Naive thymus-derived CD4-positive, alpha-beta T cell (primary cell): ENCODE measurements at regions not wholly inside any gene's neighbourhood (a gene's known extent, or its start where the extent isn't known, plus 50 kb on each side); places are given as distances from the start of the nearest gene placed in this dataset.

Experiments
- ATAC-seq: fragments of 150-1000 bp; cut with Tn5 transposase; 2 replicates; pipeline ENCODE4 v1.10.0; 2021; ENCODE audit warnings: mild to moderate bottlenecking, moderate library complexity
- CTCF ChIA-PET: fragments of 350-600 bp; sonication (Branson Sonifier 250); formaldehyde crosslinking; loops from one replicate; lab custom pipeline; 2021; ENCODE audit warnings: antibody characterized with exemption; lab: Charles Lee
- POLR2A ChIA-PET: fragments of 350-600 bp; sonication (Branson Sonifier 250); formaldehyde crosslinking; loops from one replicate; lab custom pipeline; 2021; ENCODE audit warnings: antibody characterized with exemption, inconsistent platforms; lab: Charles Lee
- DNase-seq, 9 donors: peaks; one replicate each; pipeline versions ENCODE4 v3.0.0 to v3.0.0-alpha.2; 2020 to 2022; ENCODE audit warnings: mixed read lengths in 1 of 9
- H3K27ac ChIP-seq: one replicate; pipeline ENCODE4 v1.7.0; 2013; ENCODE audit warnings: mild to moderate bottlenecking, low read depth, low read length, moderate library complexity
- H3K27me3 ChIP-seq, 2 donors: one replicate each; pipeline ENCODE4 v1.7.0; 2013; ENCODE audit warnings: low read length in 2 of 2, mild to moderate bottlenecking in 2 of 2, moderate library complexity in 2 of 2; ENCODE audit not compliant: control insufficient read depth in 2 of 2, insufficient read depth in 2 of 2
- H3K36me3 ChIP-seq, 3 experiments: 1 replicate in 2 of 3; 2 replicates in 1 of 3; pipeline ENCODE4 v1.7.0; 2013; ENCODE audit warnings: low read length in 3 of 3, mild to moderate bottlenecking in 3 of 3, moderate library complexity in 1 of 3; ENCODE audit not compliant: insufficient read depth in 3 of 3, control insufficient read depth in 2 of 3
- H3K4me1 ChIP-seq, 2 donors: one replicate each; pipeline ENCODE4 v1.7.0; 2013; ENCODE audit warnings: low read length in 2 of 2, mild to moderate bottlenecking in 2 of 2, moderate library complexity in 1 of 2; ENCODE audit not compliant: control insufficient read depth in 2 of 2, insufficient read depth in 2 of 2
- H3K4me3 ChIP-seq: 2 replicates; pipeline ENCODE4 v1.7.0; 2013; ENCODE audit warnings: mild to moderate bottlenecking, low read length
- H3K9me3 ChIP-seq, 3 experiments: 1 replicate in 2 of 3; 2 replicates in 1 of 3; pipeline ENCODE4 v1.7.0; 2013; ENCODE audit warnings: low read length in 3 of 3; ENCODE audit not compliant: control insufficient read depth in 2 of 3
- H3K27ac Mint-ChIP-seq, 9 donors: one replicate each; pipeline ENCODE4 v1.8.0; 2020 to 2022; ENCODE audit warnings: mixed read lengths in 9 of 9, mild to moderate bottlenecking in 8 of 9, moderate library complexity in 5 of 9, inconsistent platforms in 2 of 9
- H3K27me3 Mint-ChIP-seq, 5 donors: one replicate each; pipeline ENCODE4 v1.8.0; 2021 to 2022; ENCODE audit warnings: mixed read lengths in 5 of 5, mild to moderate bottlenecking in 1 of 5
- H3K36me3 Mint-ChIP-seq, 5 donors: one replicate each; pipeline ENCODE4 v1.8.0; 2020 to 2022; ENCODE audit warnings: mixed read lengths in 5 of 5, mild to moderate bottlenecking in 3 of 5, inconsistent platforms in 1 of 5
- H3K4me1 Mint-ChIP-seq, 7 donors: one replicate each; pipeline ENCODE4 v1.8.0; 2020 to 2022; ENCODE audit warnings: mixed read lengths in 7 of 7, mild to moderate bottlenecking in 3 of 7, inconsistent platforms in 1 of 7
- H3K4me3 Mint-ChIP-seq, 10 donors: one replicate each; pipeline ENCODE4 v1.8.0; 2020 to 2022; ENCODE audit warnings: mild to moderate bottlenecking in 10 of 10, mixed read lengths in 10 of 10, moderate library complexity in 6 of 10, inconsistent platforms in 2 of 10
- H3K9me3 Mint-ChIP-seq, 11 donors: one replicate each; pipeline ENCODE4 v1.8.0; 2020 to 2022; ENCODE audit warnings: mixed read lengths in 11 of 11, mild to moderate bottlenecking in 4 of 11, inconsistent platforms in 1 of 11, moderate library complexity in 1 of 11
- intact Hi-C, 2 donors: fragments of 100-400 bp; cut with micrococcal nuclease; formaldehyde crosslinking; loops; one replicate each; pipeline ENCODE4 v1.15.1; 2023

- peaks cover 0 to 10% (median 5%) of the 10 kb centered on the region in 11 donors for H3K9me3 Mint-ChIP-seq
- DNase-seq (no peak), ATAC-seq (no peak)
- H3K27me3 ChIP-seq: no peaks in the 10 kb centered on the region
- H3K9me3 ChIP-seq: peaks cover 0 to 6% (median 0%) of the 10 kb centered on the region in 3 experiments
- H3K4me3 ChIP-seq: no peak overlapping the region
- no peak overlapping the region for H3K27ac Mint-ChIP-seq
- no peaks in the 10 kb centered on the region for H3K4me1 Mint-ChIP-seq
- no peaks in the 10 kb centered on the region for H3K4me1 ChIP-seq
- no peaks in the 10 kb centered on the region for H3K36me3 ChIP-seq
- H3K27ac ChIP-seq: no peak overlapping the region
- H3K27me3 Mint-ChIP-seq: no peaks in the 10 kb centered on the region
- no peaks in the 10 kb centered on the region for H3K36me3 Mint-ChIP-seq
- ChIA-PET POLR2A (no interaction called here), CTCF (no interaction called here)
- intact Hi-C loops: no loop called here
- H3K4me3 Mint-ChIP-seq: no peak overlapping the region
Measured at GRCh38 chr18:65365245-65365980, 385.4 kb upstream of the CDH7 start.

- H3K27me3 ChIP-seq: no peaks in the 10 kb centered on the region
- no peaks in the 10 kb centered on the region for H3K4me1 Mint-ChIP-seq
- DNase-seq (no peak), ATAC-seq (no peak)
- H3K4me3 ChIP-seq: no peak overlapping the region
- CTCF ChIA-PET: no interaction called here
- H3K27ac ChIP-seq: no peak overlapping the region
- no peaks in the 10 kb centered on the region for H3K27me3 Mint-ChIP-seq
- no peaks in the 10 kb centered on the region for H3K4me1 ChIP-seq
- H3K36me3 ChIP-seq: no peaks in the 10 kb centered on the region
- no peak overlapping the region for H3K27ac Mint-ChIP-seq
- no peak overlapping the region for H3K4me3 Mint-ChIP-seq
- peaks cover 0 to 6% (median 0%) of the 10 kb centered on the region in 3 experiments for H3K9me3 ChIP-seq
- intact Hi-C loops: no loop called here
- POLR2A ChIA-PET: no interaction called here
- peaks cover 0 to 7% (median 5%) of the 10 kb centered on the region in 11 donors for H3K9me3 Mint-ChIP-seq
- no peaks in the 10 kb centered on the region for H3K36me3 Mint-ChIP-seq
Measured at GRCh38 chr18:65363911-65364632, 386.7 kb upstream of the CDH7 start.

- H3K4me1 ChIP-seq: no peaks in the 10 kb centered on the region
- H3K27me3 Mint-ChIP-seq: no peaks in the 10 kb centered on the region
- peaks cover 0 to 12% (median 5%) of the 10 kb centered on the region in 11 donors for H3K9me3 Mint-ChIP-seq
- H3K27ac ChIP-seq: no peak overlapping the region
- no peaks in the 10 kb centered on the region for H3K36me3 Mint-ChIP-seq
- no peak overlapping the region for H3K27ac Mint-ChIP-seq
- ChIA-PET CTCF (no interaction called here), POLR2A (no interaction called here)
- H3K36me3 ChIP-seq: no peaks in the 10 kb centered on the region
- intact Hi-C loops: no loop called here
- H3K4me3 Mint-ChIP-seq: no peak overlapping the region
- H3K9me3 ChIP-seq: peaks cover 0 to 6% (median 0%) of the 10 kb centered on the region in 3 experiments
- no peaks in the 10 kb centered on the region for H3K4me1 Mint-ChIP-seq
- no peak overlapping the region for H3K4me3 ChIP-seq
- ATAC-seq (no peak), DNase-seq (no peak)
- H3K27me3 ChIP-seq: no peaks in the 10 kb centered on the region
Measured at GRCh38 chr18:65363011-65363410, 387.8 kb upstream of the CDH7 start.

GRCh38 chr18:65359479-65359878, 391.3 kb upstream of the CDH7 start:
- intact Hi-C loops: no loop called here
- DNase-seq (no peak), ATAC-seq (no peak)
- no peaks in the 10 kb centered on the region for H3K36me3 ChIP-seq
- Mint-ChIP-seq H3K4me1 (no peaks in the 10 kb centered on the region), H3K27ac (no peak overlapping the region), H3K36me3 (no peaks in the 10 kb centered on the region), H3K9me3 (peaks cover 0 to 9% (median 3%) of the 10 kb centered on the region in 11 donors), H3K4me3 (no peak overlapping the region), H3K27me3 (no peaks in the 10 kb centered on the region)
- H3K4me1 ChIP-seq: no peaks in the 10 kb centered on the region
- H3K9me3 ChIP-seq: no peaks in the 10 kb centered on the region
- no peaks in the 10 kb centered on the region for H3K27me3 ChIP-seq
- ChIA-PET POLR2A (no interaction called here), CTCF (no interaction called here)
- no peak overlapping the region for H3K27ac ChIP-seq
- H3K4me3 ChIP-seq: no peak overlapping the region

- intact Hi-C loops: no loop called here
- no peaks in the 10 kb centered on the region for H3K4me1 ChIP-seq
- H3K27me3 ChIP-seq: no peaks in the 10 kb centered on the region
- H3K27ac ChIP-seq: no peak overlapping the region
- H3K9me3 Mint-ChIP-seq: peaks cover 0 to 17% (median 3%) of the 10 kb centered on the region in 11 donors
- no peaks in the 10 kb centered on the region for H3K9me3 ChIP-seq
- POLR2A ChIA-PET: no interaction called here
- H3K27me3 Mint-ChIP-seq: no peaks in the 10 kb centered on the region
- H3K27ac Mint-ChIP-seq: no peak overlapping the region
- no peak overlapping the region for H3K4me3 Mint-ChIP-seq
- H3K4me1 Mint-ChIP-seq: no peaks in the 10 kb centered on the region
- DNase-seq (no peak), ATAC-seq (no peak)
- no peak overlapping the region for H3K4me3 ChIP-seq
- no peaks in the 10 kb centered on the region for H3K36me3 Mint-ChIP-seq
- CTCF ChIA-PET: no interaction called here
- no peaks in the 10 kb centered on the region for H3K36me3 ChIP-seq
Measured at GRCh38 chr18:65358306-65358705, 392.5 kb upstream of the CDH7 start.

GRCh38 chr18:65352186-65352585, 398.6 kb upstream of the CDH7 start:
- peaks cover 0 to 17% (median 0%) of the 10 kb centered on the region in 11 donors for H3K9me3 Mint-ChIP-seq
- H3K4me3 Mint-ChIP-seq: no peak overlapping the region
- Histone ChIP-seq H3K4me1 (no peaks in the 10 kb centered on the region), H3K27me3 (no peaks in the 10 kb centered on the region), H3K4me3 (no peak overlapping the region), H3K36me3 (no peaks in the 10 kb centered on the region), H3K9me3 (no peaks in the 10 kb centered on the region), H3K27ac (no peak overlapping the region)
- ChIA-PET CTCF (no interaction called here), POLR2A (no interaction called here)
- H3K36me3 Mint-ChIP-seq: no peaks in the 10 kb centered on the region
- H3K27ac Mint-ChIP-seq: no peak overlapping the region
- no peaks in the 10 kb centered on the region for H3K27me3 Mint-ChIP-seq
- no peak for DNase-seq
- intact Hi-C loops: no loop called here
- no peaks in the 10 kb centered on the region for H3K4me1 Mint-ChIP-seq
- no peak for ATAC-seq

GRCh38 chr18:65349635-65350034, 401.2 kb upstream of the CDH7 start:
- no peaks in the 10 kb centered on the region for H3K27me3 Mint-ChIP-seq
- H3K27ac Mint-ChIP-seq: no peak overlapping the region
- peaks cover 0 to 14% (median 0%) of the 10 kb centered on the region in 11 donors for H3K9me3 Mint-ChIP-seq
- no peak overlapping the region for H3K4me3 ChIP-seq
- DNase-seq (no peak), ATAC-seq (no peak)
- CTCF ChIA-PET: no interaction called here
- no peak overlapping the region for H3K4me3 Mint-ChIP-seq
- no peaks in the 10 kb centered on the region for H3K36me3 Mint-ChIP-seq
- H3K27ac ChIP-seq: no peak overlapping the region
- H3K4me1 ChIP-seq: no peaks in the 10 kb centered on the region
- H3K4me1 Mint-ChIP-seq: no peaks in the 10 kb centered on the region
- intact Hi-C loops: no loop called here
- no peaks in the 10 kb centered on the region for H3K27me3 ChIP-seq
- H3K9me3 ChIP-seq: no peaks in the 10 kb centered on the region
- POLR2A ChIA-PET: no interaction called here
- no peaks in the 10 kb centered on the region for H3K36me3 ChIP-seq
